A549 (cell line): ENCODE measurements at regions not wholly inside any gene's neighbourhood (a gene's known extent, or its start where the extent isn't known, plus 50 kb on each side); places are given as distances from the start of the nearest gene placed in this dataset.

ENCODE experiments used
- ATAC-seq, 2 experiments: fragments of 200-7000 bp in 1 of 2; fragments of >200 bp in 1 of 2; cut with Nextera tagmentation in 1 of 2; cut with Tn5 transposase in 1 of 2; 3 replicates each; pipeline versions ENCODE4 v1.8.0 to v1.9.1; 2018 to 2020; ENCODE audit warnings: mild to moderate bottlenecking in 1 of 2, moderate library complexity in 1 of 2
- CTCF ChIA-PET: fragments of 300-600 bp; sonication (Branson Sonifier 250); formaldehyde crosslinking; extraction: SDS; loops from one replicate; lab custom pipeline; 2021; ENCODE audit warnings: antibody characterized with exemption, inconsistent platforms; lab: Yijun Ruan, JAX
- POLR2A ChIA-PET: fragments of 350-600 bp; formaldehyde crosslinking; extraction: SDS; loops from one replicate; lab custom pipeline; 2021; ENCODE audit warnings: antibody characterized with exemption, inconsistent platforms; lab: Yijun Ruan, JAX
- DNase-seq, 2 experiments: peaks; one replicate each; pipeline versions ENCODE4 v3.0.0 to v3.0.0-alpha.2; 2011 to 2016; ENCODE audit warnings: low read depth in 1 of 2, low spot score in 1 of 2
- FAIRE-seq: peaks from 2 replicates; lab custom pipeline; 2011; peaks lifted over from hg19 to GRCh38; lab: Jason Lieb, UNC
- H3K27ac ChIP-seq, 2 experiments: fragments of >200 bp; sonication (Bioruptor Twin); formaldehyde crosslinking; 3 replicates each; pipeline ENCODE4 v1.5.1; 2016 to 2017
- H3K4me1 ChIP-seq: fragments of >200 bp; sonication (Bioruptor Twin); formaldehyde crosslinking; 3 replicates; pipeline ENCODE4 v1.6.1; 2016
- H3K4me2 ChIP-seq: fragments of >200 bp; sonication (Bioruptor Twin); formaldehyde crosslinking; 3 replicates; pipeline ENCODE4 v1.6.1; 2016
- H3K4me3 ChIP-seq: fragments of >200 bp; sonication (Bioruptor Twin); formaldehyde crosslinking; 3 replicates; pipeline ENCODE4 v1.5.1; 2016
- H3K9me3 ChIP-seq: fragments of >200 bp; sonication (Bioruptor Twin); formaldehyde crosslinking; 3 replicates; pipeline ENCODE4 v1.6.1; 2016
- CHD4 ChIP-seq: fragments of 200-600 bp; sonication (generic); IDR thresholded peaks from 2 replicates; pipeline ENCODE4 v1.6.1; 2016; ENCODE audit warnings: antibody characterized with exemption, mild to moderate bottlenecking, borderline replicate concordance
- EHF ChIP-seq: fragments of 250-450 bp; sonication (Bioruptor Pico); IDR thresholded peaks from 2 replicates; pipeline ENCODE4 v1.5.0; 2020; ENCODE audit warnings: mild to moderate bottlenecking
- EP300 ChIP-seq, 2 experiments: fragments of >200 bp; sonication (Bioruptor Twin); formaldehyde crosslinking; IDR thresholded peaks; 2 replicates in 1 of 2; 3 replicates in 1 of 2; pipeline ENCODE4 v1.6.1; 2016 to 2017
- FOSB ChIP-seq: fragments of 250-450 bp; sonication (Bioruptor Pico); IDR thresholded peaks from 2 replicates; pipeline ENCODE4 v1.5.0; 2020; ENCODE audit warnings: mild to moderate bottlenecking, moderate library complexity
- FOSL2 ChIP-seq, 2 experiments: fragments of 450-650 bp in 1 of 2; fragments of >200 bp in 1 of 2; sonication (Bioruptor Twin) in 1 of 2; formaldehyde crosslinking; IDR thresholded peaks; 2 replicates each; pipeline versions ENCODE4 v1.5.0 to v1.6.1; 2016 to 2020; ENCODE audit warnings: mild to moderate bottlenecking in 1 of 2, moderate library complexity in 1 of 2
- FOXS1 ChIP-seq: fragments of 250-450 bp; sonication (Bioruptor Pico); IDR thresholded peaks from 2 replicates; pipeline ENCODE4 v1.5.0; 2020; ENCODE audit warnings: mild to moderate bottlenecking, moderate library complexity
- HEYL ChIP-seq: fragments of 250-450 bp; sonication (Bioruptor Pico); IDR thresholded peaks from 2 replicates; pipeline ENCODE4 v1.8.0; 2021; ENCODE audit warnings: mild to moderate bottlenecking, moderate library complexity
- KDM1A ChIP-seq: fragments of 200-600 bp; sonication (generic); IDR thresholded peaks from 2 replicates; pipeline ENCODE4 v1.6.1; 2016; ENCODE audit warnings: low read depth, mild to moderate bottlenecking
- KDM5A ChIP-seq: fragments of 200-600 bp; sonication (generic); IDR thresholded peaks from 2 replicates; pipeline ENCODE4 v1.6.1; 2016; ENCODE audit warnings: antibody characterized with exemption, mild to moderate bottlenecking
- MAFK ChIP-seq: fragments of 450-650 bp; IDR thresholded peaks from 2 replicates; pipeline ENCODE4 v1.6.1; 2014; ENCODE audit not compliant: partially characterized antibody
- MAZ ChIP-seq: fragments of 150-350 bp; IDR thresholded peaks from 2 replicates; pipeline ENCODE4 v1.6.1; 2014; ENCODE audit warnings: antibody characterized with exemption, low read depth, low read length, borderline replicate concordance
- RAD21 ChIP-seq, 2 experiments: fragments of >200 bp in 1 of 2; sonication (Bioruptor Twin) in 1 of 2; formaldehyde crosslinking in 1 of 2; IDR thresholded peaks in 1 of 2; conservative IDR thresholded peaks in 1 of 2; 2 replicates in 1 of 2; 3 replicates in 1 of 2; pipeline ENCODE4 v1.6.1; 2012 to 2018; ENCODE audit warnings: inconsistent platforms in 1 of 2
- SREBF2 ChIP-seq: fragments of 450-650 bp; IDR thresholded peaks from 2 replicates; pipeline ENCODE4 v1.6.1; 2014; ENCODE audit warnings: mild to moderate bottlenecking, moderate library complexity
- TP53 ChIP-seq: fragments of 250-450 bp; sonication (Bioruptor Pico); IDR thresholded peaks from 2 replicates; pipeline ENCODE4 v1.5.0; 2021; ENCODE audit warnings: mild to moderate bottlenecking, moderate library complexity
- ZFP36 ChIP-seq: fragments of 450-650 bp; IDR thresholded peaks from 2 replicates; pipeline ENCODE4 v1.6.1; 2014; ENCODE audit warnings: borderline replicate concordance; ENCODE audit not compliant: partially characterized antibody
- WGBS: methylation state at CpG from one replicate; pipeline ENCODE4 v1.1.6; 2017; ENCODE audit errors: missing lambda C conversion rate; 5-methylcytosine and 5-hydroxymethylcytosine counted together
- TF ChIP-seq, protein P1 (sequence below): fragments of 150-350 bp; IDR thresholded peaks from 2 replicates; pipeline ENCODE4 v1.6.1; 2014; ENCODE audit warnings: low read depth, mild to moderate bottlenecking, low read length
- TF ChIP-seq, protein P2 (sequence below): IDR thresholded peaks from 2 replicates; pipeline ENCODE4 v1.6.1; 2012
- TF ChIP-seq, protein P3 (sequence below): fragments of 450-650 bp; IDR thresholded peaks from 2 replicates; pipeline ENCODE4 v1.6.1; 2014; ENCODE audit warnings: antibody characterized with exemption
- TF ChIP-seq, protein P4 (sequence below): fragments of 200-600 bp; sonication (generic); IDR thresholded peaks from 2 replicates; pipeline ENCODE4 v1.6.1; 2016; ENCODE audit warnings: antibody characterized with exemption, mild to moderate bottlenecking, moderate library complexity

DNA sequence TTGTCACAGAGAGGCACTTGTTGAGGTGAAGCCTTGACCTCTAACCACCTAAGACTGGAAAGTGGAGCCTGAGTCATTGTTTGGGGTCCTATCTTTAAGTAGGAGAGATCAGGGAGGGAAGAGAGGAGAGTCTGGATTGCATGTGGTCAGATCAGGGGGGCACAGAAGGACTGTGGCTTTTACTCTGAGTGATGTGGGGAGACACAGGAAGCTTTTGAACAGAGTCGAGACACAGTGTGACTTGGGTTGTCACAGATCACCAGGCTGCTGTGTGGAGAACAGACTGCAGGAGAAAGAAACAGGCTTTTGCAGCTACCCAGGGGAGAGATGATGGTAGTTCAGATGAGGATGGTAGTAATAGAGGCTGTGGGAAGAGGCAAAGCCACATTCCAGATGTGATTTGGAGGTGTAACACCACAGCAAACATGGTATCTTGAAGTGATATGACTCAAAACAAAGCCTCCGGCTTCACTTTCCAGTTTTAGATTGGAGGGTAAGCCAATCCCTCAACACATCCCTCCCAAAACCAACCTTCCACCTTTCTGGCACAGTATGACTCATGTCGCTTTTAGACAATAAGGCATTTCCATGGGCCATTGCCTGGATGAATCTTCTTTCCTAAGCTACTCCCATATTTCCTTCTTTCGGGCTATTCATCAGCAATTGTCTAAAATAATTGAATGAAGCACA lies 125.8 kb upstream of the SLC44A3 start:
- Histone ChIP-seq H3K4me2 (no peak overlapping the region), H3K4me1 (peaks cover 17% of the 10 kb centered on the region), H3K9me3 (no peaks in the 10 kb centered on the region), H3K4me3 (no peak overlapping the region), H3K27ac (no peak overlapping the region)
- ChIA-PET POLR2A (no interaction called here), CTCF (no interaction called here)
- FAIRE-seq (no peak), DNase-seq (no peak), ATAC-seq (no peak)
- TF ChIP-seq HEYL (CRISPR knock-in tag) (no peak), KDM1A (no peak), MAFK (no peak), FOSL2 (IDR thresholded peaks at IDR 0.05) (no peak), FOSL2 (CRISPR knock-in tag; IDR thresholded peaks at IDR 0.05) (no peak), FOXS1 (CRISPR knock-in tag) (no peak), TP53 (CRISPR knock-in tag) (no peak), EHF (CRISPR knock-in tag) (no peak), FOSB (CRISPR knock-in tag) (no peak)
- TF ChIP-seq, protein P1, sequence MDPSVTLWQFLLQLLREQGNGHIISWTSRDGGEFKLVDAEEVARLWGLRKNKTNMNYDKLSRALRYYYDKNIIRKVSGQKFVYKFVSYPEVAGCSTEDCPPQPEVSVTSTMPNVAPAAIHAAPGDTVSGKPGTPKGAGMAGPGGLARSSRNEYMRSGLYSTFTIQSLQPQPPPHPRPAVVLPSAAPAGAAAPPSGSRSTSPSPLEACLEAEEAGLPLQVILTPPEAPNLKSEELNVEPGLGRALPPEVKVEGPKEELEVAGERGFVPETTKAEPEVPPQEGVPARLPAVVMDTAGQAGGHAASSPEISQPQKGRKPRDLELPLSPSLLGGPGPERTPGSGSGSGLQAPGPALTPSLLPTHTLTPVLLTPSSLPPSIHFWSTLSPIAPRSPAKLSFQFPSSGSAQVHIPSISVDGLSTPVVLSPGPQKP, result no peak
- 89% methylated on average over 4 of the region's 4 CpGs for WGBS

DNA sequence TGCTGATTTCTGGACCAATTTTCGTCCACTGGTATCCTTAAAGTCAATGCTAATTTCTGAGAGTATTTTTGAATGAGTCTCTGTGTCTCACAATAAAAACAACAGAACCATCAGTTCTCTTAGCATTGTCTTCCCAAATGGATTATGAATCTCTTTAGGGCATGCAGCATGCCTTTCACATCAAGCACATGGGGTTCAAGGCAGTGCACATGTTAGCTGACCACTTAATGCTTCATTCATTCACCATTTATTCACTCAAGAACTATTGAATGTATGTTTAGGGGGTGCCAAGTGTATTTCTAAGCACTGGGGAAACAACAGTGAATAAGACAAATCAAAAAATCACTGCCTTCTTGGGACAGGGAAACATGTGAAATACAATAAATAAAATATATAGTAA lies 126.7 kb upstream of the SLC44A3 start:
- FAIRE-seq, result no peak
- CTCF ChIA-PET, result interaction anchor here (1.3 kb wide), 1 partner anchor 10 kb away, joined by 4 read pairs; no protein-coding TSS in a partner anchor
- Histone ChIP-seq H3K27ac (no peak overlapping the region), H3K4me1 (peaks cover 10% of the 10 kb centered on the region)
- WGBS, result 100% methylated on average over 1 of the region's 1 CpG
- ATAC-seq, result no peak
- TF ChIP-seq RAD21 (conservative IDR thresholded peaks at IDR 0.05 in 1 of 2, IDR thresholded peaks at IDR 0.05 in 1 of 2), result no peak
- TF ChIP-seq, all 56 proteins: peak for 0
- no peak for DNase-seq
- POLR2A ChIA-PET, result no interaction called here
- Histone ChIP-seq H3K4me2 (no peak overlapping the region), H3K9me3 (no peaks in the 10 kb centered on the region), H3K4me3 (no peak overlapping the region)

DNA sequence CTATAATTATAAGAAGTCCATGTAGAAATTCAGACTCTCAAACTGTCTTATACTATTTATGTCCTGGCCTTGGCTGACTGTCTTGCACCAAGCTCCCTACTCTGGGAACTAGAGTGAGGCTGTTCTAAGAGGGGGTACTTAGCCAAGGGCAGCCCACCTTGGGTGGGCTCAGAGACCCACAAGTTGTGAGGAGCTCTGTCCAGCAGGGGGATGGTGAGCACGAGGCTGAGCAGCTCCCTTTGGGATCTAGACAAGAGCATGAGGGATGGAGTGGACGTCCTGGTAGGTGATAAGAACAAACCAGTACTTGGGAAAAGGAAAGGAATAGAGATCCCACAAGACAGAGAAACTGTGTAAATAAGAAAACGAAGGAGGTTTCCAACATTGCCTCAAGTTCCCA lies 127.1 kb upstream of the SLC44A3 start:
- DNase-seq (no peak), FAIRE-seq (no peak), ATAC-seq (no peak)
- TF ChIP-seq, protein P2, sequence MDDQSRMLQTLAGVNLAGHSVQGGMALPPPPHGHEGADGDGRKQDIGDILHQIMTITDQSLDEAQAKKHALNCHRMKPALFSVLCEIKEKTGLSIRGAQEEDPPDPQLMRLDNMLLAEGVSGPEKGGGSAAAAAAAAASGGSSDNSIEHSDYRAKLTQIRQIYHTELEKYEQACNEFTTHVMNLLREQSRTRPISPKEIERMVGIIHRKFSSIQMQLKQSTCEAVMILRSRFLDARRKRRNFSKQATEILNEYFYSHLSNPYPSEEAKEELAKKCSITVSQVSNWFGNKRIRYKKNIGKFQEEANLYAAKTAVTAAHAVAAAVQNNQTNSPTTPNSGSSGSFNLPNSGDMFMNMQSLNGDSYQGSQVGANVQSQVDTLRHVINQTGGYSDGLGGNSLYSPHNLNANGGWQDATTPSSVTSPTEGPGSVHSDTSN, result no peak
- TF ChIP-seq ZFP36, result no peak
- TF ChIP-seq KDM5A, result no peak
- TF ChIP-seq MAZ, result no peak
- TF ChIP-seq, protein P3, sequence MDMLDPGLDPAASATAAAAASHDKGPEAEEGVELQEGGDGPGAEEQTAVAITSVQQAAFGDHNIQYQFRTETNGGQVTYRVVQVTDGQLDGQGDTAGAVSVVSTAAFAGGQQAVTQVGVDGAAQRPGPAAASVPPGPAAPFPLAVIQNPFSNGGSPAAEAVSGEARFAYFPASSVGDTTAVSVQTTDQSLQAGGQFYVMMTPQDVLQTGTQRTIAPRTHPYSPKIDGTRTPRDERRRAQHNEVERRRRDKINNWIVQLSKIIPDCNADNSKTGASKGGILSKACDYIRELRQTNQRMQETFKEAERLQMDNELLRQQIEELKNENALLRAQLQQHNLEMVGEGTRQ, result no peak
- 64% methylated on average over 3 of the region's 3 CpGs for WGBS
- H3K9me3 ChIP-seq, result no peaks in the 10 kb centered on the region
- H3K27ac ChIP-seq, result no peak overlapping the region
- no peak overlapping the region for H3K4me3 ChIP-seq
- ChIA-PET CTCF (interaction anchor here (1.3 kb wide), 1 partner anchor 10 kb away, joined by 4 read pairs; no protein-coding TSS in a partner anchor), POLR2A (no interaction called here)
- H3K4me1 ChIP-seq, result peaks cover 6% of the 10 kb centered on the region
- no peak overlapping the region for H3K4me2 ChIP-seq

DNA sequence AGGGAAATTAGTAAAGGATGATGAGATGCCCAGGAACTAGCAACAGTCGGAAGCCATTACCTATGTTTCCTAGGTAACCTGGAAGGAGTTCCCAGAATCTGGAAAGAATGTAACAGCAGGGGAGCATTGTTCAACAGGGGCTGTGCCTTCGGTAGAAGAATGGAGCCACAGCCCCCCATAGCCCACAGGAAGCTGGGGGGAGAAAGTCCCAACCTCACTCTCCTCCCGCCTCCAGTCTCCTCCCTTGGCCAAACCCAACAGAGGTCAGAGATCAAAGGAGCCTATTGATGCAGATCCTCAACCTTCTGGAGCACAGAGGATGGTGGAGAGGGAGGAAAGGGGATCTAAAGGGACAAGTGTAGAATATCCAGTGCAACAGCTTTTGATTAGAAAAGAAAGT lies 131.5 kb upstream of the SLC44A3 start:
- WGBS, result 93% methylated on average over 3 of the region's 3 CpGs
- Histone ChIP-seq H3K9me3 (no peaks in the 10 kb centered on the region), H3K4me2 (no peak overlapping the region), H3K27ac (no peak overlapping the region), H3K4me3 (no peak overlapping the region), H3K4me1 (no peaks in the 10 kb centered on the region)
- CTCF ChIA-PET, result interaction anchor here (1.8 kb wide), 1 partner anchor 10 kb away, joined by 7 read pairs; no protein-coding TSS in a partner anchor
- FAIRE-seq (no peak), ATAC-seq (no peak), DNase-seq (no peak)
- POLR2A ChIA-PET, result no interaction called here
- TF ChIP-seq EP300 (IDR thresholded peaks at IDR 0.05) (no peak), FOSB (CRISPR knock-in tag) (no peak), MAZ (no peak), CHD4 (no peak), SREBF2 (no peak)
- TF ChIP-seq, protein P4, sequence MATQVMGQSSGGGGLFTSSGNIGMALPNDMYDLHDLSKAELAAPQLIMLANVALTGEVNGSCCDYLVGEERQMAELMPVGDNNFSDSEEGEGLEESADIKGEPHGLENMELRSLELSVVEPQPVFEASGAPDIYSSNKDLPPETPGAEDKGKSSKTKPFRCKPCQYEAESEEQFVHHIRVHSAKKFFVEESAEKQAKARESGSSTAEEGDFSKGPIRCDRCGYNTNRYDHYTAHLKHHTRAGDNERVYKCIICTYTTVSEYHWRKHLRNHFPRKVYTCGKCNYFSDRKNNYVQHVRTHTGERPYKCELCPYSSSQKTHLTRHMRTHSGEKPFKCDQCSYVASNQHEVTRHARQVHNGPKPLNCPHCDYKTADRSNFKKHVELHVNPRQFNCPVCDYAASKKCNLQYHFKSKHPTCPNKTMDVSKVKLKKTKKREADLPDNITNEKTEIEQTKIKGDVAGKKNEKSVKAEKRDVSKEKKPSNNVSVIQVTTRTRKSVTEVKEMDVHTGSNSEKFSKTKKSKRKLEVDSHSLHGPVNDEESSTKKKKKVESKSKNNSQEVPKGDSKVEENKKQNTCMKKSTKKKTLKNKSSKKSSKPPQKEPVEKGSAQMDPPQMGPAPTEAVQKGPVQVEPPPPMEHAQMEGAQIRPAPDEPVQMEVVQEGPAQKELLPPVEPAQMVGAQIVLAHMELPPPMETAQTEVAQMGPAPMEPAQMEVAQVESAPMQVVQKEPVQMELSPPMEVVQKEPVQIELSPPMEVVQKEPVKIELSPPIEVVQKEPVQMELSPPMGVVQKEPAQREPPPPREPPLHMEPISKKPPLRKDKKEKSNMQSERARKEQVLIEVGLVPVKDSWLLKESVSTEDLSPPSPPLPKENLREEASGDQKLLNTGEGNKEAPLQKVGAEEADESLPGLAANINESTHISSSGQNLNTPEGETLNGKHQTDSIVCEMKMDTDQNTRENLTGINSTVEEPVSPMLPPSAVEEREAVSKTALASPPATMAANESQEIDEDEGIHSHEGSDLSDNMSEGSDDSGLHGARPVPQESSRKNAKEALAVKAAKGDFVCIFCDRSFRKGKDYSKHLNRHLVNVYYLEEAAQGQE, result no peak
- TF ChIP-seq, protein P1, result no peak
- TF ChIP-seq, protein P2, result no peak
